Islet precursor cell (in vitro differentiated cells): ENCODE measurements at regions not wholly inside any gene's neighbourhood (a gene's known extent, or its start where the extent isn't known, plus 50 kb on each side); places are given as distances from the start of the nearest gene placed in this dataset.
A peak's percentile ranks its signal among the peaks of the same experiment; 100 is the strongest.
"Not testable (repeated sequence)": the region's sequence is repeated elsewhere in the genome, so short reads cannot be mapped to it uniquely, and the experiment has no call there.

Source experiments
- DNase-seq: peaks from one replicate; pipeline ENCODE4 v3.0.0-alpha.2; 2018

GRCh38 chr15:77944002-77944867, 133.3 kb downstream of the TBC1D2B start:
- DNase-seq = peak; percentile 92

GRCh38 chr15:77942611-77943211, 134.8 kb downstream of the TBC1D2B start:
- no peak for DNase-seq

GRCh38 chr15:77941090-77941827, 136.3 kb downstream of the TBC1D2B start:
- not testable (repeated sequence) for DNase-seq

DNA sequence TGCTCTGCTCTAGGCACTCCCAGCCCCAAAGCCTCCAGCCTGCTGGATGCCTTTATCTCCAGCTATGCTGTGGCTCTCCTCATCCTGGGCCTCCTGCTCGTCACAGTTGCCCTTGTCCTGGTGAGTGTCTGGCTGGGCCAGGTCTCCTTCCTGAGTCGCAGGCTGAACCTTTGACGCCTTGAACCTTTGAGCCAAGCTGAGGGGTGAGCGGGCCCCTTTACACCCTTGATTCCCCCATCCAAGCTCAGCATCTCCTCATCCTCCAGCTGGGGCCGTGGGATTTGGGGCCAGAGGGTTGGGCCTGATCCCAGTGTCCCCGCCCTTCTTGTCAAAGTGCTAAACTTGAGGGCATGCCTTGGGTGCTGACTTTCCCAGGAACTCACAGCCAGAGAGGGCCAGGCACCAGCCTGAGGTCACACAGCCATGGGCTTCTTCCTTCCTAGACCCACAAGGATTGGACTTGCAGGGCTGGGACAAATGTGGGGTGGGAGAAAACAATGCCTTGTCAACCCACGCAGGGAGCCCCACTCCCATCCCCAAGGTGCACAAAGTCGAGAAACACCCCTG, 137.0 kb downstream of the TBC1D2B start:
- DNase-seq = no peak

- no peak for DNase-seq
Observed at GRCh38 chr15:77939851-77940250, 137.7 kb downstream of the TBC1D2B start.

DNA sequence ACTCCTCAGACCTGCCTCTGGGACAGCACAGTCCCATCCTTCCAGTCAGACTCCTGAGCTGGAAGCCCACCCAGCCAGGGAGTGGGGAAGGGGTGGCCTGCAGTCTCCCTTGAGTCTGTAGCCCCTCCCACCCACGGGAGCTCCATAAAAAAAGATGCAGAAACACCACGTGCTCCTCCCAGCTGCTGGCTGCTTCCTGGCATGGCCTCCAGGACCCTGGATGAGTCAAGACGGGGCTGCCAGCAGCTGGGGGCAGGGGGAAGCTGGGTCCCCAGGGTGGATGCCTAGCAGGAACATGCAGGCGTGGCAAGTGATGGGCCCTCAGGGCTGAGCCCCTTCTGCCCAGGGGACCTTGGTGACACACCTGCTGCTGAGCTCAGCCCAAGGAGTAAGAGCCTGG, 138.5 kb downstream of the TBC1D2B start:
- DNase-seq = not testable (repeated sequence)

GRCh38 chr15:77938546-77938945, 139.0 kb downstream of the TBC1D2B start:
- not testable (repeated sequence) for DNase-seq

- DNase-seq = not testable (repeated sequence)
Observed at GRCh38 chr15:77936567-77936966, 140.9 kb downstream of the TBC1D2B start.

DNA sequence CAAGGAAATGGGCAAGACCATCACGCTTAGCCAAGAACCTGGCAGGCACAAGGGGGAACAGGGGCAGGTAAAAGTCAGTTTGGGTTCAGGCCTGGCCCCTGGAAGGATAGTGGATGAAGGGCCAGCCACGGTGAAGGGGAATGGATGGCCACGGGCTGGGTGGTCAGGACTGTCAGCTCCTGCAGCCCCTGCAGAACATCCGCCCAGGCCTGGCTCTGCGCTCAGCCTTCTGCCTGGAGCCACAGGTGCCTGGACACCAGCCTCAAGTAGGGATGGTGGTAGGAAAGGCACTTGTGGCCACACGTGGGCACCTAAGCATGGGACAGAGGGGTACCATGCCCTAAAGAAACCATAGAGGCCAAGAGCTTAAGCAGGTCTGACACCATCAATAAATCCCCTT, 143.0 kb downstream of the TBC1D2B start:
- not testable (repeated sequence) for DNase-seq

DNA sequence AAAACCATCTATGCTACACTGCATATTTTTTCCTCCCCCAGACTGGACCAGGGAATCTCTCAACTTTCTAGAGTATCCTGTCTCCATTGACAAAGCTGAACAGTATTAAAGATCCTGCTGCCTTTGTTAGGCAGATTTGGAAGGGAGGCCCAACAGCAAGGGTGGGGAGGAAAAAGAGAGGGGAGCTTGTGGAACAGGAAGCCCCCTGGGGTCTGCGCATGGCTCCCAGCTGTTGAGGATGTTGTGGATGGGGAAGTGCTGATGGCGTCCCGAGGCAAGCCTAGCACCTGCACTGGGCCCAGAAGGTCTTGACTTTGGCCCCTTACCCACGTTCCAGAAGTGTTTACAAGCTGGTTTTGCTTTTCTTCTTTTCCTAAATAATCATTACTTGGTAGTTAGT, 146.6 kb downstream of the TBC1D2B start:
- not testable (repeated sequence) for DNase-seq

GRCh38 chr15:77930490-77930889, 147.0 kb downstream of the TBC1D2B start:
- not testable (repeated sequence) for DNase-seq

DNA sequence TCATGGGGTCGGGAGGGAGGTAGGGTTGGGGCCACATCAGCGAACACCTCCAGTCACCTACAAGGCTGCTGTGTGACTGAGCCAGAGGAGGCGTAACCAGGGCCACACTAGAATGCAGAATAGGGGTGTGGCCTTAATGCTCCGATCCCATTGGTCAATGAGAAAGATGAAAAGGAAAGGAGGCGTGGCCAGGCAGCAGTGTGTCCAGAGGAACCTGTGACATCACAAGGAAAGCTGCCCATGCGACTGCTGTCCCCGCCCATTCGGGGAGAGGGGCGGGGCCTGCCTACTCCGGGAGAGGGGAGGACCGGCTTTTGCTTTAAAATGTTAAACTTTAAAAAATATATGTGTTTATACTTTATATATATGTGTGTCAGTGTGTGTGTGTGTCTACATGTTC, 150.7 kb downstream of the TBC1D2B start:
- DNase-seq = not testable (repeated sequence)

DNA sequence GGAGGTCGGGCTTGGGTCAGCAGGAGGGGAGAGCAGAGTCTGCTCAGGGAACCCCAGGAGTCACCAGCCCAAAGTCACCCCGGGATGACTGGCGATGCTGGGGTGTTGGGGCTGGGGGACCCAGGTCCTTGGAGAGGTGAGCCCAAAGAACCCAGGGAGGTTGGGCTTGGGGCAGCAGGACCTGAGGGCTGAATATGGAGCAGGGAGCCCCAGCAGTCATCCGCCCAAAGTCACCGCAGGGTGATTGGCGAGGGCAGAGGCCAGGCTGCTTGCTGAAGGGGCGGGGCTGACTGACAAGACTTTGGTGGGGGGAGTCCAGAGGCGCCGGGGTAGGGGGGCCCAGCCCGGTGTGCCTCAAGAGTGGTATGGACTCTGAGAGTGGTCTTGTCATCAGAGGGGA, 151.2 kb downstream of the TBC1D2B start:
- DNase-seq = not testable (repeated sequence)

- not testable (repeated sequence) for DNase-seq
Observed at GRCh38 chr15:77925101-77925500, 152.4 kb downstream of the TBC1D2B start.

DNA sequence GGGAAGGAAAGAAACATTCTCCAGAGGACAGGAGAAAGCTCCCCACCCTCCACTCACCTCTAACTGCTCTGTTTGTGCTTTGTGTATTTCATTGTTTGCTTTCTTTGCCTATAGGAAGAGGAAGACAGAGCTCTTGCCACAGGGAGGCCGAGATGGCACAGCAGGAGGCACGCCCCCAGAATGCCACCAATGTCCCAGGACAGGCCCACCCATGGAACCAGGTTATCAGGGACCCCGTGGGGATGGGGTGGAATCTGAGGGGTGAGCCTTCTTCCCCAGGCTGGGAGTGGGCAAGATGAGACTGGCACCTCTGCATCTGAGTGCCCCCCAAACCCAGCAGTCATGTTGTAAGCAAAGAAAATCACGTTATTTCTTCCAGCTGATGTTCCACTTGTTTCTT, 155.8 kb downstream of the TBC1D2B start:
- DNase-seq = no peak

- peak; percentile 23 for DNase-seq
Observed at GRCh38 chr15:77916966-77917635, 160.4 kb downstream of the TBC1D2B start.

- DNase-seq = peak; percentile 27
Observed at GRCh38 chr15:77915961-77916330, 161.6 kb downstream of the TBC1D2B start.

DNA sequence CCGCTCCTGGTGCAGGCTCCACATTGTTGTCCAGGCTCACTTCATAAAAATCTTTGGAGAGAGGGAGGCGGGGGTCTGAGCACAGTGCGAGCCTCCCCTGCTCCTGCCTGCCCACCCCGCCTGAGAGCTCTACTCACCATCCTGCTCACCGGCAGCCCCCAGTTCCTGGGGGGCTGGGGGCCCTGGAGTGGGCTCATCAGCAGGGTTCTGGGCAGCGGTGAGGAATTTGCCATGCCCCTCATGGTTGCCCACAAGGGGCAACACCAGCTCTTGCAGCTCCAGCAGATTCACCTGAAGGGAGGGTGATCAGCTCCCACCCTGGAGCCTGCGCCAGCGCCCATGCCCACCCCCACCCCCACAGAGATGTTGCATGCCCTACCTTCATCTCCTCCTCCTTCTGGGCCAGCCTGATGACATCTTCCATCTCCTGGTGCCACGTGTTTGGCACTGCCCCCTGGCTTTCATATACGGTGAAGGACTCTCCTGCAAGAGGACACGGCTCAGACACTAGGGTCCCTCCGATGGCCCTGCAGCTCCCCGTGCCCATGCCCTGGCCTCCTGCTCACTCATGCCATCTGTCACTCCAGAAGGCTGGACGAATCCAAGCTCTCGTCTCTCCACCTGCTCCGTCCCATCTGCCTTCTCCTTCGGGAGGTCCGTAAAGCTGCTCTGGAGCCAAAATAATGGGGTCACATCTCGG, 162.1 kb downstream of the TBC1D2B start:
- DNase-seq = peak; percentile 38

- not testable (repeated sequence) for DNase-seq
Observed at GRCh38 chr15:77914531-77914930, 163.0 kb downstream of the TBC1D2B start.

- peak; percentile 89 for DNase-seq
Observed at GRCh38 chr15:77910030-77910911, 167.2 kb downstream of the TBC1D2B start.
